ENCODE measurements at regions not wholly inside any gene's neighbourhood (a gene's known extent, or its start where the extent isn't known, plus 50 kb on each side); places are given as distances from the start of the nearest gene placed in this dataset.

GRCh38 chr7:80563561-80564327 is 51.9 kb upstream of the GNAT3 start:
- intact Hi-C loops (cut with micrococcal nuclease), result no loop called here
- ATAC-seq, result no peak

GRCh38 chr7:80565554-80565953 is 53.7 kb upstream of the GNAT3 start:
- ATAC-seq, result no peak
- intact Hi-C loops (cut with micrococcal nuclease), result no loop called here
- DNase-seq, result no peak

More at GRCh38 chr7:80563561-80564327, 51.9 kb upstream of the GNAT3 start:
- no peak for DNase-seq

- peak; percentile 37 for DNase-seq
- intact Hi-C loops (cut with micrococcal nuclease), result no loop called here
- ATAC-seq, result peak; percentile 96
Observed at GRCh38 chr7:80581486-80582260, 56.8 kb upstream of the CD36 start.

- ATAC-seq (peak; percentile 49), DNase-seq (peak; percentile 44)
- intact Hi-C loops (cut with micrococcal nuclease), result no loop called here
Observed at GRCh38 chr7:80583901-80584300, 54.5 kb upstream of the CD36 start.

GRCh38 chr7:80584778-80585177 is 53.7 kb upstream of the CD36 start:
- peak; percentile 36 for ATAC-seq
- no peak for DNase-seq
- intact Hi-C loops (cut with micrococcal nuclease), result no loop called here

- intact Hi-C loops (cut with micrococcal nuclease), result no loop called here
- ATAC-seq (no peak), DNase-seq (no peak)
Observed at GRCh38 chr7:80587538-80587937, 50.9 kb upstream of the CD36 start.

- intact Hi-C loops (cut with micrococcal nuclease), result no loop called here
- ATAC-seq (no peak), DNase-seq (no peak)
Observed at GRCh38 chr7:80588591-80588990, 49.9 kb upstream of the CD36 start.
